Dermis microvascular lymphatic vessel endothelial cell (primary cell): ENCODE measurements at regions not wholly inside any gene's neighbourhood (a gene's known extent, or its start where the extent isn't known, plus 50 kb on each side); places are given as distances from the start of the nearest gene placed in this dataset.
A peak's percentile ranks its signal among the peaks of the same experiment; 100 is the strongest.
"Not testable (repeated sequence)": the region's sequence is repeated elsewhere in the genome, so short reads cannot be mapped to it uniquely, and the experiment has no call there.

Experiments
- DNase-seq, 2 donors: peaks; one replicate each; pipeline versions ENCODE4 v3.0.0 to v3.0.0-alpha.2; 2010; ENCODE audit warnings: low read depth in 2 of 2

DNA sequence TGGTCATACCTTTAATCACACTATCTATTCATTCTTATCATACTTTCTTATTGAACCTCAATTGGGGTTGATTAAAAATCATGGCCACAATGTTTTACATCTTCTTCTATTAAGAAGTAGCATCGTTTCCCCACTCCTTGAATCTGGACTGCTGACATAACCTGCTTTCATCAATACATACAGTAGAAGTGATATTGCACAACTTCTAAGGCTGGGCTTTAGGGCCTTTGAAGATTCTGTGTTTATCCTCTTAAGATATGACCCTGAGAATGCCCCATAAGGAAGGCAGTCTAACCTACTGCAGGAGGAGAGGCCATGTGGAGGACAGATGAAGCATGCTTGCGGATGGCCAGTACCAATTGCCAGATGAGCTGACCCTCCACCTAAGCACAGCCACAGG lies 1142.8 kb upstream of the SEL1L start:
- DNase-seq: no peak

- DNase-seq: no peak
Measured at GRCh38 chr14:82689948-82690347, 1156.3 kb upstream of the SEL1L start.

GRCh38 chr14:82691191-82691590 lies 1157.5 kb upstream of the SEL1L start:
- DNase-seq: not testable (repeated sequence)

GRCh38 chr14:82694820-82695219 lies 1161.2 kb upstream of the SEL1L start:
- DNase-seq: no peak

DNA sequence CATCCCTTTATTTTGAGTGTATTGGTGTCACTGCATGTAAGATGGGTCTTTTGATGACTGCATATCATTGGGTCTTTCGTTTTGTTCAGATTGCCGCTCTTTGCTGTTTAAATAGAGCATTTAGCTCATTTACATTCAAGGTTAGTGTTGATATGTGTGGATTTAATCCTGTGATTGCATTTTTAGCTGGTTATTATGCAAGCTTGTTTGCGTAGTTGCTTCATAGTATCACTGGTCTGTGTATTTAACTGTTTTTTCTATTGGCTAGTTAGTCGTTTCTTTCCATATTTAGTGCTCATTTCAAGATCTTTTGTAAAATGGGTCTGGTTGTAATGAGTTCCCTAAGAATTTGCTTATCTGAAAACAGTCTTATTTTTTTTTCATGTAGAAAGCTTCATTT lies 1170.6 kb upstream of the SEL1L start:
- no peak for DNase-seq

DNA sequence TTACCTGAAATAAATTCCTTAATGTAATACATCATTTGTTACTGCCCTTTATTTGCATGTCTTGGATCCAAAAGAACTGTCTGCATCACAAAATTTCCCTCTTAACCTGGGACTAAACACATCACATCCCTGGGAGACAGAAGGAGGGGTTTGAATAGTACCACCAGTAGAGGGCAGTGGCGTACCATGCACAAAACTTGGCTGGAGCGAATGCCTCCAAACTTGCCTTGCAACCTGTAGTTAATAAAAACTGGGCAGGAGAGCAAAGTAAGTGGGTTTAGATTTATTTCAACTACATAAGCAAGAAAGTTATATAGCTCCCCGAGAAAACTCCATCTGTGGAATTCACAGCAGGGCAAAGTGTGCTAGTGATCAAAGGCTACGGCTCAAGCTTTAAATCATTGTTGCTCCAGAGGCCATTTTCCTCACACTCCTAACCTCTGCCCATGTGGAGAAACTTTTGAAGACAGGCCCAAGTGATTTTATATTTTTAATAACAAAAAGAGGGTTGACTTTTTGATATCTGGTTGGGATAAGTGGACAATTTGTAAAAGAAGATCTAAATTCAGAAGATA lies 1176.7 kb upstream of the SEL1L start:
- peak; percentile 26 to 50 for DNase-seq

GRCh38 chr14:82719617-82720016 lies 1186.0 kb upstream of the SEL1L start:
- no peak for DNase-seq

- no peak for DNase-seq
Measured at GRCh38 chr14:82720431-82720830, 1186.8 kb upstream of the SEL1L start.

- no peak for DNase-seq
Measured at GRCh38 chr14:82720946-82721345, 1187.3 kb upstream of the SEL1L start.

DNA sequence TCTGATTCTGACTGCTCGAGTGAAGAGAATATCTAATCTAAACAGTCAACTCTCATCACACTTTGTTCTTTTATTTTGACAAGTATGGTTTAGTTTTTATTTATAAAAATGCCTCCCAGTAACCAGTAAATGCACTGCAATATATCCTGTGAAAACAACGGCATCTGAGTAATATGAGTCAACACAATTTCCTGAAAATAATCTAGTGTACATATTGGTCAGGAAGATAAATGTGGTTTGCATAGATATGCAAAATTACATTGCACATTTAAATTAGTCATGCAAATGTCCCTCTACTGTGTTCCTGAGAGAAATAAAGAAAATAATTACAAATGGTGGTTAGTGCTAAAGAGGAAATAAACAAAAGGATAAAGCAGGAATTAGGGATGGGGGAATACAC lies 1190.7 kb upstream of the SEL1L start:
- no peak for DNase-seq

- DNase-seq: no peak
Measured at GRCh38 chr14:82725213-82725612, 1191.6 kb upstream of the SEL1L start.

DNA sequence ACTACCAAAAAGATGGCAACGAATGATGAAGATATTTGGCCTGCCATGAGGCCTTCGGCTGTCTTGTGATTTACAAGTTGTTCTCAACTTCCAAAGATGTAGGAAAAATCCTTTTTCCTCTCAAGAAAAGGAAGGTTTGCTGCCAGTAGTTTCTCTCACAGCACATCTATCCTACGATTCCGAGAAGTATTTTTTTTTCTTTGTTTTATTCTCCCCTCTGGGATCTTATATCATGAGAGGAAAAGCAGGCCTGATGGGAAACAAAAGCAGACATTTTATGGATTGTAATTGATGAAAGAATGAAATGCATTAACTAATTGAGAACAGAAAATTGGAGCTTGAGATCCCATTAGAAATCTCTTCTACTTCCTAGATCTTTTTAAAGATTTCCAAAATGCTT lies 1197.9 kb upstream of the SEL1L start:
- DNase-seq: no peak

GRCh38 chr14:82740547-82740946 lies 1206.9 kb upstream of the SEL1L start:
- no peak for DNase-seq

GRCh38 chr14:82755476-82755875 lies 1221.8 kb upstream of the SEL1L start:
- DNase-seq: no peak

- DNase-seq: no peak
Measured at GRCh38 chr14:82755923-82756322, 1222.3 kb upstream of the SEL1L start.

- DNase-seq: no peak
Measured at GRCh38 chr14:82757776-82758175, 1224.1 kb upstream of the SEL1L start.

DNA sequence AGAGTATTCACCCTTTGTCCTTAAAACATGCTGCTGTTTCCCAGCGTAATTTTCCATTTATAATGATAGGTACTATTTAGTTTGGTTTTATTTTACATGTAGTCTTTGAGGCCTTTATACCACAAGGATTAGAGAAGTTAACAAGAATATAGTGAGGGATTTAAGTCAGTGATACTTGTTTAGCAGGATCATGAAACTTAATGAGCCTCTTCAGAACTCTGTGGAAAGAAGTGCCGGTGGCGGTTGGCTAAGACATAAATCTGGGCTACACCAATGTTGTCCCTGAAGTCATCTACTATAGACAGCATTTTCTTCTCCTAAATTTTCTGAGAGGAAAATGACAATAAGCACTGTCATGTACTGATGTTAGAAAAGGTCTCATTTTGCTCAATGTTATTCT lies 1226.0 kb upstream of the SEL1L start:
- DNase-seq: no peak

GRCh38 chr14:82766123-82766522 lies 1232.5 kb upstream of the SEL1L start:
- no peak for DNase-seq

GRCh38 chr14:82766996-82767395 lies 1233.3 kb upstream of the SEL1L start:
- DNase-seq: no peak

DNA sequence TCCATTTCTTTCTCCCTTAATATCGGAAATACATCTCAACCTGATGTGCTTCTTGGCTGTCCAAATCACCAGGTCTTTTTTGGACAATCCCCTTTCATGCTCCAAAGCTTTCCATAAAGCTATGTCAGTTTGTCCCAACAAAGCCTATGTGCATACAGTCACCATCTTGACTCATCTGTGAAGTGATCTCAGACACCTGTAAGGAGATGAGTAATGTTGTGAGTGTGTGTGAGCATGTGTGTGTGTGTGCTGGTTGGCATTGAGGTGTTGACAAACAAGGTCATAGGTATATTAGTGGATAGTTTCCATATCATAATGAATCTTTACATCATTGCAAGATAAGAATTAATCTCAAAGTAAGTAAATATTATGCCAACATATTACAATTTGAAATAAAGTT lies 1243.3 kb upstream of the SEL1L start:
- no peak for DNase-seq

DNA sequence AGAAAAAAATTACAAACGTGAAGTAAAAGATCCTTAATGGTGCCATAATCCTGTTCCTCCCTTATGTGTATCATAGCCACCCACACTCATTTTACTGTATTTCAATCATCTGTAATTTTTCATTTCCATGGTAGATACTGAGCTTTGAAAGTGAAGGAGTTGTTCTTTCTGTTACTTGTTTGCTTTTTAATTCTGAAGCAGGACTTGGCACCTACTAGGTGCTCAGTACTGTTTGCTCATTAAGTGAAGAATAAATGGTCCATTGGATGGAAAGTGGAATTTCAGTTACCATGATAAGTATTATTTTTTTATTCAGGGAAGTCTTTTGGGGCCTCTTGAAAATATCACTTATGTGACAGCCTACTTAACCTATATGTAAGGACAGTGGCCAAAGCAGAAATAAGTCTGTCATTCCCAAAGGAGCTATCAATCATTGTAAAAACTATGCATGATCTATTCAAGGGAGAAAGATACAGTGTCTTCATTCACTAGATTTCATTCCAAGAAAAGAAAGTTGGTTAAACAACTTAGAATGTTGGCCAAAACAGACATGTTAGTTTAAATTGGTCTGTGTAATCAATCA lies 1244.4 kb upstream of the SEL1L start:
- DNase-seq: no peak

DNA sequence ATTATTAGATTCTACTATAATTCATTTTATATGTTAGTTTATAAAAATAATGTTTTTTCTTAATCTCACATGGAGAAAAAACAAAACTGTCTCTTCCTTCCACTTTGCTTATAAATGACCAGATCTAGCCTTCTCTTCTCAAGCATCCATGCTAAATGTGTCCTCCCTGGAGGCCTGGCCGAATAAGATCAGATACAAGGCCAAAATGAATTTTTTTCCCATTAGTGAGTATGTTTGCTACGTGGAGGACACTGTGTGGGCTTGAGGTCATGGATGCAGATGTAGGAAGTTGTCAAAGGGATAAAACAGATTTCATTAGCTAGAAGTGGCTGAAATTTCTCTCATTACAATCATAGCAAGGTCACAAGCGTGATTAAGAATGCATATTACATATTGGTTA lies 1244.9 kb upstream of the SEL1L start:
- no peak for DNase-seq

- DNase-seq: no peak
Measured at GRCh38 chr14:82779301-82779700, 1245.6 kb upstream of the SEL1L start.
